CD4-positive, alpha-beta memory T cell (primary cell): ENCODE measurements at regions not wholly inside any gene's neighbourhood (a gene's known extent, or its start where the extent isn't known, plus 50 kb on each side); places are given as distances from the start of the nearest gene placed in this dataset.
A peak's percentile ranks its signal among the peaks of the same experiment; 100 is the strongest.

Source experiments
- CTCF ChIA-PET: fragments of 350-600 bp; sonication (Branson Sonifier 250); formaldehyde crosslinking; loops from one replicate; lab custom pipeline; 2021; ENCODE audit warnings: inconsistent platforms; ENCODE audit not compliant: partially characterized antibody; lab: Charles Lee
- POLR2A ChIA-PET: fragments of 350-600 bp; sonication (Branson Sonifier 250); formaldehyde crosslinking; loops from one replicate; lab custom pipeline; 2021; ENCODE audit not compliant: partially characterized antibody; lab: Charles Lee
- DNase-seq, 5 donors: peaks; one replicate each; pipeline versions ENCODE4 v3.0.0 to v3.0.0-alpha.2; 2020 to 2022; ENCODE audit warnings: mixed read lengths in 1 of 5
- H3K27ac ChIP-seq: one replicate; pipeline ENCODE4 v1.7.0; 2013; ENCODE audit warnings: low read depth, low read length
- H3K27me3 ChIP-seq: 2 replicates; pipeline ENCODE4 v1.7.0; 2013; ENCODE audit warnings: mild to moderate bottlenecking, low read length, moderate library complexity; ENCODE audit not compliant: insufficient read depth
- H3K36me3 ChIP-seq: 2 replicates; pipeline ENCODE4 v1.7.0; 2013; ENCODE audit warnings: mild to moderate bottlenecking, low read length, moderate library complexity; ENCODE audit not compliant: insufficient read depth
- H3K4me1 ChIP-seq: 2 replicates; pipeline ENCODE4 v1.7.0; 2013; ENCODE audit warnings: mild to moderate bottlenecking, low read length, moderate library complexity; ENCODE audit not compliant: insufficient read depth
- H3K4me3 ChIP-seq, 2 donors: one replicate each; pipeline ENCODE4 v1.7.0; 2013; ENCODE audit warnings: low read length in 2 of 2, mild to moderate bottlenecking in 1 of 2
- H3K9me3 ChIP-seq, 2 donors: one replicate each; pipeline ENCODE4 v1.7.0; 2013; ENCODE audit warnings: low read length in 2 of 2, control low read depth in 1 of 2; ENCODE audit not compliant: control insufficient read depth in 1 of 2
- H3K27ac Mint-ChIP-seq, 7 donors: one replicate each; pipeline ENCODE4 v1.8.0; 2020 to 2021; ENCODE audit warnings: mixed read lengths in 7 of 7, mild to moderate bottlenecking in 6 of 7, inconsistent platforms in 3 of 7, moderate library complexity in 3 of 7
- H3K27me3 Mint-ChIP-seq, 2 donors: one replicate each; pipeline ENCODE4 v1.8.0; 2020 to 2021; ENCODE audit warnings: mixed read lengths in 2 of 2
- H3K36me3 Mint-ChIP-seq, 2 donors: one replicate each; pipeline ENCODE4 v1.8.0; 2020 to 2021; ENCODE audit warnings: mixed read lengths in 2 of 2, inconsistent platforms in 1 of 2, mild to moderate bottlenecking in 1 of 2
- H3K4me1 Mint-ChIP-seq, 4 donors: one replicate each; pipeline ENCODE4 v1.8.0; 2020 to 2021; ENCODE audit warnings: mixed read lengths in 4 of 4, mild to moderate bottlenecking in 1 of 4
- H3K4me3 Mint-ChIP-seq, 8 donors: one replicate each; pipeline ENCODE4 v1.8.0; 2020 to 2021; ENCODE audit warnings: mixed read lengths in 8 of 8, mild to moderate bottlenecking in 7 of 8, moderate library complexity in 6 of 8, inconsistent platforms in 3 of 8
- H3K9me3 Mint-ChIP-seq, 8 donors: one replicate each; pipeline ENCODE4 v1.8.0; 2020 to 2021; ENCODE audit warnings: mixed read lengths in 8 of 8, mild to moderate bottlenecking in 5 of 8, inconsistent platforms in 3 of 8, moderate library complexity in 1 of 8
- intact Hi-C: fragments of 100-400 bp; cut with micrococcal nuclease; formaldehyde crosslinking; loops from one replicate; pipeline ENCODE4 v1.15.1; 2023

GRCh38 chr14:104352493-104353220 is 214.3 kb downstream of the KIF26A start:
- Mint-ChIP-seq H3K27me3 (no peaks in the 10 kb centered on the region), H3K36me3 (no peaks in the 10 kb centered on the region), H3K4me3 (no peak overlapping the region), H3K4me1 (peaks cover 0 to 2% (median 0%) of the 10 kb centered on the region in 4 donors), H3K27ac (no peak overlapping the region), H3K9me3 (peaks cover 0 to 5% (median 2%) of the 10 kb centered on the region in 8 donors)
- Histone ChIP-seq H3K36me3 (no peaks in the 10 kb centered on the region), H3K4me1 (no peaks in the 10 kb centered on the region), H3K27me3 (no peaks in the 10 kb centered on the region), H3K9me3 (no peaks in the 10 kb centered on the region), H3K4me3 (no peak overlapping the region), H3K27ac (no peak overlapping the region)
- ChIA-PET CTCF (no interaction called here), POLR2A (no interaction called here)
- intact Hi-C loops: no loop called here
- no peak for DNase-seq

- DNase-seq: no peak
- Histone ChIP-seq H3K36me3 (no peaks in the 10 kb centered on the region), H3K4me3 (no peak overlapping the region), H3K9me3 (no peaks in the 10 kb centered on the region), H3K27ac (no peak overlapping the region), H3K4me1 (no peaks in the 10 kb centered on the region), H3K27me3 (no peaks in the 10 kb centered on the region)
- Mint-ChIP-seq H3K27ac (no peak overlapping the region), H3K9me3 (peaks cover 0 to 4% (median 2%) of the 10 kb centered on the region in 8 donors), H3K36me3 (no peaks in the 10 kb centered on the region), H3K27me3 (no peaks in the 10 kb centered on the region), H3K4me3 (no peak overlapping the region), H3K4me1 (peaks cover 0 to 2% (median 0%) of the 10 kb centered on the region in 4 donors)
- ChIA-PET CTCF (no interaction called here), POLR2A (no interaction called here)
- intact Hi-C loops: no loop called here
These were observed 215.0 kb downstream of the KIF26A start for GRCh38 chr14:104353221-104353920.

- POLR2A ChIA-PET: no interaction called here
- peaks cover 0 to 2% (median 0%) of the 10 kb centered on the region in 4 donors for H3K4me1 Mint-ChIP-seq
- H3K4me3 Mint-ChIP-seq: no peak overlapping the region
- no peak overlapping the region for H3K27ac ChIP-seq
- no peaks in the 10 kb centered on the region for H3K36me3 Mint-ChIP-seq
- no peaks in the 10 kb centered on the region for H3K36me3 ChIP-seq
- H3K27ac Mint-ChIP-seq: peak overlapping the region in 2 of 7 donors; percentile 7 to 23
- H3K4me1 ChIP-seq: no peaks in the 10 kb centered on the region
- H3K4me3 ChIP-seq: no peak overlapping the region
- peaks cover 0 to 4% (median 1%) of the 10 kb centered on the region in 8 donors for H3K9me3 Mint-ChIP-seq
- no peaks in the 10 kb centered on the region for H3K9me3 ChIP-seq
- intact Hi-C loops: no loop called here
- H3K27me3 ChIP-seq: no peaks in the 10 kb centered on the region
- H3K27me3 Mint-ChIP-seq: no peaks in the 10 kb centered on the region
- DNase-seq: no peak
- CTCF ChIA-PET: no interaction called here
These were observed 215.7 kb downstream of the KIF26A start for GRCh38 chr14:104353921-104354701.

- Mint-ChIP-seq H3K4me3 (no peak overlapping the region), H3K36me3 (no peaks in the 10 kb centered on the region), H3K27ac (no peak overlapping the region), H3K27me3 (no peaks in the 10 kb centered on the region), H3K4me1 (peaks cover 0 to 2% (median 0%) of the 10 kb centered on the region in 4 donors), H3K9me3 (peaks cover 0 to 4% (median 1%) of the 10 kb centered on the region in 8 donors)
- POLR2A ChIA-PET: no interaction called here
- no peaks in the 10 kb centered on the region for H3K36me3 ChIP-seq
- no peak for DNase-seq
- no peak overlapping the region for H3K27ac ChIP-seq
- CTCF ChIA-PET: no interaction called here
- intact Hi-C loops: no loop called here
- H3K27me3 ChIP-seq: no peaks in the 10 kb centered on the region
- H3K9me3 ChIP-seq: no peaks in the 10 kb centered on the region
- no peaks in the 10 kb centered on the region for H3K4me1 ChIP-seq
- H3K4me3 ChIP-seq: no peak overlapping the region
These were observed 217.0 kb downstream of the KIF26A start for GRCh38 chr14:104355101-104356019.

GRCh38 chr14:104356020-104356737 is 217.8 kb downstream of the KIF26A start:
- Mint-ChIP-seq H3K36me3 (no peaks in the 10 kb centered on the region), H3K27ac (peak overlapping the region in 1 of 7 donors; percentile 29), H3K4me1 (peaks cover 0 to 2% (median 0%) of the 10 kb centered on the region in 4 donors), H3K4me3 (no peak overlapping the region), H3K27me3 (no peaks in the 10 kb centered on the region), H3K9me3 (peaks cover 0 to 4% (median under 1%) of the 10 kb centered on the region in 8 donors)
- intact Hi-C loops: no loop called here
- Histone ChIP-seq H3K4me1 (no peaks in the 10 kb centered on the region), H3K27me3 (no peaks in the 10 kb centered on the region), H3K36me3 (no peaks in the 10 kb centered on the region), H3K9me3 (no peaks in the 10 kb centered on the region), H3K27ac (no peak overlapping the region), H3K4me3 (no peak overlapping the region)
- CTCF ChIA-PET: no interaction called here
- DNase-seq: no peak
- POLR2A ChIA-PET: no interaction called here

- no peaks in the 10 kb centered on the region for H3K27me3 ChIP-seq
- H3K27ac ChIP-seq: no peak overlapping the region
- ChIA-PET POLR2A (no interaction called here), CTCF (no interaction called here)
- H3K4me1 Mint-ChIP-seq: peaks cover 0 to 2% (median 0%) of the 10 kb centered on the region in 4 donors
- DNase-seq: no peak
- no peaks in the 10 kb centered on the region for H3K4me1 ChIP-seq
- H3K27me3 Mint-ChIP-seq: no peaks in the 10 kb centered on the region
- H3K27ac Mint-ChIP-seq: no peak overlapping the region
- no peaks in the 10 kb centered on the region for H3K36me3 Mint-ChIP-seq
- intact Hi-C loops: no loop called here
- no peak overlapping the region for H3K4me3 Mint-ChIP-seq
- H3K9me3 Mint-ChIP-seq: peaks cover 0 to 4% (median 0%) of the 10 kb centered on the region in 8 donors
- H3K4me3 ChIP-seq: no peak overlapping the region
- no peaks in the 10 kb centered on the region for H3K9me3 ChIP-seq
- H3K36me3 ChIP-seq: no peaks in the 10 kb centered on the region
These were observed 218.6 kb downstream of the KIF26A start for GRCh38 chr14:104356738-104357688.
